IMR-90 (cell line): ENCODE measurements at regions not wholly inside any gene's neighbourhood (a gene's known extent, or its start where the extent isn't known, plus 50 kb on each side); places are given as distances from the start of the nearest gene placed in this dataset.

Experiments
- ATAC-seq: fragments of 200-7000 bp; cut with Tn5 transposase; 2 replicates; pipeline ENCODE4 v1.9.1; 2020; ENCODE audit warnings: low read depth, mild to moderate bottlenecking, moderate library complexity
- BruUV-seq: library from RNA; stranded (reverse); fragments of 400-500 nt; replicated peaks from 2 replicates; lab custom pipeline; 2021; lab: Mats Ljungman, UMichigan
- CTCF ChIA-PET: fragments of 300-600 bp; formaldehyde crosslinking; extraction: SDS; loops from one replicate; lab custom pipeline; 2021; ENCODE audit warnings: antibody characterized with exemption; lab: Yijun Ruan, JAX
- POLR2A ChIA-PET: fragments of 300-600 bp; sonication (Branson Sonifier 250); formaldehyde crosslinking; loops from one replicate; lab custom pipeline; 2022; ENCODE audit warnings: antibody characterized with exemption; ENCODE audit not compliant: unreplicated experiment; lab: Charles Lee
- DNase-seq: peaks from one replicate; pipeline ENCODE4 v3.0.0; 2013
- H2AFZ ChIP-seq: replicated peaks from 2 replicates; pipeline ENCODE3; 2013; ENCODE audit warnings: low read length, mild to moderate bottlenecking; ENCODE audit not compliant: poor library complexity
- H2AK5ac ChIP-seq: 2 replicates; pipeline ENCODE4 v1.6.1; 2013; ENCODE audit warnings: low read depth, low read length, inconsistent platforms
- H2AK9ac ChIP-seq: replicated peaks from 2 replicates; pipeline ENCODE3; 2013; ENCODE audit warnings: mild to moderate bottlenecking, low read depth, low read length, moderate library complexity; ENCODE audit not compliant: poor library complexity
- H2BK120ac ChIP-seq: 2 replicates; pipeline ENCODE4 v1.6.1; 2013; ENCODE audit warnings: low read depth, low read length, inconsistent platforms
- H2BK15ac ChIP-seq: 3 replicates; pipeline ENCODE4 v1.6.1; 2013; ENCODE audit warnings: low read depth, low read length, inconsistent platforms
- H2BK20ac ChIP-seq: 2 replicates; pipeline ENCODE4 v1.6.1; 2013; ENCODE audit warnings: low read depth, mild to moderate bottlenecking, inconsistent platforms, low read length, moderate library complexity
- H2BK5ac ChIP-seq: 2 replicates; pipeline ENCODE4 v1.6.1; 2013; ENCODE audit warnings: mild to moderate bottlenecking, low read depth, low read length, inconsistent platforms; ENCODE audit not compliant: poor library complexity, severe bottlenecking
- H3K14ac ChIP-seq: replicated peaks from 2 replicates; pipeline ENCODE4 v1.6.1; 2013; ENCODE audit warnings: low read depth, low read length, inconsistent platforms
- H3K18ac ChIP-seq: 2 replicates; pipeline ENCODE4 v1.6.1; 2013; ENCODE audit warnings: low read depth, low read length, control low read depth
- H3K23ac ChIP-seq: 2 replicates; pipeline ENCODE4 v1.6.1; 2013; ENCODE audit warnings: low read depth, low read length, inconsistent platforms
- H3K27ac ChIP-seq: 2 replicates; pipeline ENCODE4 v1.5.1; 2013; ENCODE audit warnings: mild to moderate bottlenecking, control low read depth, low read length; ENCODE audit not compliant: insufficient read depth
- H3K27me3 ChIP-seq: 2 replicates; pipeline ENCODE4 v1.6.1; 2013; ENCODE audit warnings: low read length; ENCODE audit not compliant: control insufficient read depth, insufficient read depth
- H3K36me3 ChIP-seq: 2 replicates; pipeline ENCODE4 v1.6.1; 2013; ENCODE audit warnings: low read length, mixed read lengths; ENCODE audit not compliant: control insufficient read depth, insufficient read depth
- H3K4ac ChIP-seq: 2 replicates; pipeline ENCODE4 v1.6.1; 2013; ENCODE audit warnings: low read depth, low read length, inconsistent platforms
- H3K4me1 ChIP-seq: 2 replicates; pipeline ENCODE4 v1.6.1; 2013; ENCODE audit warnings: low read length, mixed read lengths; ENCODE audit not compliant: control insufficient read depth, insufficient read depth
- H3K4me2 ChIP-seq: 2 replicates; pipeline ENCODE4 v1.6.1; 2013; ENCODE audit warnings: low read depth, mild to moderate bottlenecking, control low read depth, low read length, moderate library complexity
- H3K4me3 ChIP-seq: 2 replicates; pipeline ENCODE4 v1.5.1; 2013; ENCODE audit warnings: low read depth, mild to moderate bottlenecking, control low read depth, low read length, moderate library complexity; ENCODE audit not compliant: insufficient read depth
- H3K56ac ChIP-seq: 2 replicates; pipeline ENCODE4 v1.6.1; 2013; ENCODE audit warnings: low read length, inconsistent platforms; ENCODE audit not compliant: insufficient read depth; ENCODE audit errors: extremely low read depth
- H3K79me1 ChIP-seq, 2 experiments: 2 replicates each; pipeline ENCODE4 v1.6.1; 2013; ENCODE audit warnings: low read length in 2 of 2, inconsistent platforms in 1 of 2, low read depth in 1 of 2
- H3K9ac ChIP-seq: 2 replicates; pipeline ENCODE4 v1.6.1; 2013; ENCODE audit warnings: low read depth, low read length, control low read depth
- H3K9me1 ChIP-seq: 2 replicates; pipeline ENCODE4 v1.6.1; 2013; ENCODE audit warnings: low read length, inconsistent platforms; ENCODE audit not compliant: insufficient read depth
- H3K9me3 ChIP-seq: 2 replicates; pipeline ENCODE4 v1.6.1; 2013; ENCODE audit warnings: low read length; ENCODE audit not compliant: control insufficient read depth, insufficient read depth
- H4K20me1 ChIP-seq: 2 replicates; pipeline ENCODE4 v1.6.1; 2013; ENCODE audit warnings: low read length, inconsistent platforms; ENCODE audit not compliant: insufficient read depth
- H4K5ac ChIP-seq: 2 replicates; pipeline ENCODE4 v1.6.1; 2013; ENCODE audit warnings: mild to moderate bottlenecking, low read depth, low read length, control low read depth
- H4K8ac ChIP-seq, 2 experiments: 2 replicates each; pipeline ENCODE4 v1.6.1; 2013; ENCODE audit warnings: low read depth in 2 of 2, low read length in 2 of 2, control low read depth in 1 of 2, inconsistent platforms in 1 of 2
- H4K91ac ChIP-seq: 2 replicates; pipeline ENCODE4 v1.6.1; 2013; ENCODE audit warnings: low read depth, low read length, inconsistent platforms; ENCODE audit not compliant: insufficient read depth
- BHLHE40 ChIP-seq: fragments of 150-350 bp; IDR thresholded peaks from 2 replicates; pipeline ENCODE4 v1.6.1; 2016; ENCODE audit warnings: mild to moderate bottlenecking, low read depth, low read length
- CEBPB ChIP-seq: IDR thresholded peaks from 2 replicates; pipeline ENCODE4 v1.6.1; 2012; ENCODE audit warnings: low read depth, low read length, improper control_type of control experiment
- CHD1 ChIP-seq: IDR thresholded peaks from 2 replicates; pipeline ENCODE4 v1.6.1; 2012; ENCODE audit warnings: low read depth, low read length, improper control_type of control experiment
- CTCF ChIP-seq: conservative IDR thresholded peaks from 2 replicates; pipeline ENCODE4 v1.5.1; 2012; ENCODE audit warnings: mild to moderate bottlenecking, low read depth, low read length, improper control_type of control experiment
- ELK1 ChIP-seq: fragments of 150-350 bp; IDR thresholded peaks from 2 replicates; pipeline ENCODE4 v1.6.1; 2016; ENCODE audit warnings: low read depth, mild to moderate bottlenecking, low read length, moderate library complexity, borderline replicate concordance
- FOS ChIP-seq: fragments of 150-350 bp; IDR thresholded peaks from 2 replicates; pipeline ENCODE4 v1.6.1; 2016; ENCODE audit warnings: low read depth, low read length
- MAFK ChIP-seq: IDR thresholded peaks from 2 replicates; pipeline ENCODE4 v1.6.1; 2012; ENCODE audit warnings: low read depth, low read length, improper control_type of control experiment
- MAZ ChIP-seq: IDR thresholded peaks from 2 replicates; pipeline ENCODE4 v1.6.1; 2012; ENCODE audit warnings: low read depth, mild to moderate bottlenecking, low read length, improper control_type of control experiment, moderate library complexity, borderline replicate concordance
- MXI1 ChIP-seq: IDR thresholded peaks from 2 replicates; pipeline ENCODE4 v1.6.1; 2012; ENCODE audit warnings: low read depth, mild to moderate bottlenecking, low read length, moderate library complexity, borderline replicate concordance
- NFE2L2 ChIP-seq: fragments of 150-350 bp; IDR thresholded peaks from 2 replicates; pipeline ENCODE4 v1.6.1; 2016; ENCODE audit warnings: low read depth, mild to moderate bottlenecking, low read length
- POLR2A ChIP-seq: IDR thresholded peaks from 2 replicates; pipeline ENCODE4 v1.6.1; 2012; ENCODE audit warnings: mild to moderate bottlenecking, low read depth, low read length
- RAD21 ChIP-seq: IDR thresholded peaks from 2 replicates; pipeline ENCODE4 v1.6.1; 2012; ENCODE audit warnings: low read length, improper control_type of control experiment
- RCOR1 ChIP-seq: IDR thresholded peaks from 2 replicates; pipeline ENCODE4 v1.6.1; 2012; ENCODE audit warnings: mild to moderate bottlenecking, low read length, improper control_type of control experiment; ENCODE audit not compliant: insufficient replicate concordance
- RFX5 ChIP-seq: IDR thresholded peaks from 2 replicates; pipeline ENCODE4 v1.8.0; 2012; ENCODE audit warnings: low read depth, mild to moderate bottlenecking, low read length, moderate library complexity
- SMC3 ChIP-seq: fragments of 150-350 bp; IDR thresholded peaks from 2 replicates; pipeline ENCODE4 v1.6.1; 2016; ENCODE audit warnings: low read depth, mild to moderate bottlenecking, antibody characterized with exemption, low read length, moderate library complexity
- USF2 ChIP-seq: fragments of 150-350 bp; IDR thresholded peaks from 2 replicates; pipeline ENCODE4 v1.6.1; 2017; ENCODE audit warnings: mild to moderate bottlenecking, antibody characterized with exemption, low read length, low read depth
- WGBS, 2 experiments: methylation state at CpG; one replicate each; pipeline versions ENCODE4 v1.1.5 to v1.1.7; 2013; ENCODE audit warnings: missing lambda C conversion rate in 2 of 2; ENCODE audit not compliant: insufficient read length in 1 of 2; ENCODE audit errors: extremely low coverage in 2 of 2; 5-methylcytosine and 5-hydroxymethylcytosine counted together
- dilution Hi-C: fragments of 300-500 bp; cut with HindIII; formaldehyde crosslinking; loops from one replicate; pipeline ENCODE4 v1.14.3; 2018; ENCODE audit warnings: low sequenced_read_pairs; ENCODE audit not compliant: unreplicated experiment
- in situ Hi-C: fragments of 300-500 bp; cut with MboI; formaldehyde crosslinking; loops from 3 replicates; pipeline ENCODE4 v1.14.3; 2019; ENCODE audit warnings: low sequenced_read_pairs, inconsistent platforms, mixed read lengths
- intact Hi-C: fragments of 100-400 bp; cut with micrococcal nuclease; formaldehyde crosslinking; loops from 2 replicates; pipeline ENCODE4 v1.10.0; 2022

GRCh38 chr7:81073931-81074251 lies 155.0 kb upstream of the SEMA3C start:
- Histone ChIP-seq H3K27ac (no peak overlapping the region), H4K5ac (no peak overlapping the region), H3K56ac (no peak overlapping the region), H3K36me3 (no peaks in the 10 kb centered on the region), H2AFZ (no peak overlapping the region), H3K18ac (no peak overlapping the region), H3K9ac (no peak overlapping the region), H2BK20ac (no peak overlapping the region), H3K4me3 (no peak overlapping the region), H3K14ac (no peak overlapping the region), H2BK15ac (no peak overlapping the region), H2AK9ac (no peak overlapping the region), H3K4me2 (no peak overlapping the region), H3K23ac (no peak overlapping the region), H2BK120ac (no peak overlapping the region), H2AK5ac (no peak overlapping the region), H3K4me1 (no peaks in the 10 kb centered on the region), H4K8ac (no peak overlapping the region), H4K91ac (no peak overlapping the region), H3K4ac (no peak overlapping the region), H3K9me1 (0 out of 2 replicates have a peak, but pooled peaks cover 2% of the 10 kb centered on the region), H2BK5ac (no peak overlapping the region), H3K9me3 (peaks cover 5% of the 10 kb centered on the region), H4K20me1 (no peaks in the 10 kb centered on the region), H3K79me1 (no peaks in the 10 kb centered on the region), H3K27me3 (no peaks in the 10 kb centered on the region)
- no CpG with 5 or more reads among the region's 1 CpG for WGBS, 2 experiments
- no peak for DNase-seq
- dilution Hi-C loops (no loop called here), intact Hi-C loops (no loop called here), in situ Hi-C loops (no loop called here)
- POLR2A ChIA-PET = interaction anchor here (0.6 kb wide), 1 partner anchor 83 kb away, joined by 3 read pairs; no protein-coding TSS in a partner anchor
- TF ChIP-seq RFX5 (no peak), BHLHE40 (no peak), MAZ (no peak), MXI1 (no peak), CEBPB (no peak), POLR2A (no peak), RCOR1 (no peak), ELK1 (no peak), CTCF (no peak), NFE2L2 (no peak), CHD1 (no peak), SMC3 (no peak), FOS (no peak), RAD21 (no peak), MAFK (no peak), USF2 (no peak)
- no peak for ATAC-seq
- BruUV-seq = no TSS peak
- CTCF ChIA-PET = no interaction called here
